Esophagus squamous epithelium (tissue), 4 donors: ENCODE measurements at regions not wholly inside any gene's neighbourhood (a gene's known extent, or its start where the extent isn't known, plus 50 kb on each side); places are given as distances from the start of the nearest gene placed in this dataset.

Experiments used
- POLR2A ChIP-seq, 4 donors: fragments of 450-650 bp; IDR thresholded peaks; one replicate each; pipeline ENCODE4 v1.6.1; 2017; ENCODE audit warnings: antibody characterized with exemption in 4 of 4, mild to moderate bottlenecking in 4 of 4, moderate library complexity in 3 of 4
- TF ChIP-seq, protein P1 (sequence below), 6 experiments: fragments of 450-650 bp in 4 of 6; fragments of 200-600 bp in 2 of 6; sonication (generic) in 2 of 6; IDR thresholded peaks; one replicate each; pipeline ENCODE4 v1.5.1; 2016 to 2019; ENCODE audit warnings: antibody characterized with exemption in 6 of 6, mild to moderate bottlenecking in 4 of 6, moderate library complexity in 4 of 6

DNA sequence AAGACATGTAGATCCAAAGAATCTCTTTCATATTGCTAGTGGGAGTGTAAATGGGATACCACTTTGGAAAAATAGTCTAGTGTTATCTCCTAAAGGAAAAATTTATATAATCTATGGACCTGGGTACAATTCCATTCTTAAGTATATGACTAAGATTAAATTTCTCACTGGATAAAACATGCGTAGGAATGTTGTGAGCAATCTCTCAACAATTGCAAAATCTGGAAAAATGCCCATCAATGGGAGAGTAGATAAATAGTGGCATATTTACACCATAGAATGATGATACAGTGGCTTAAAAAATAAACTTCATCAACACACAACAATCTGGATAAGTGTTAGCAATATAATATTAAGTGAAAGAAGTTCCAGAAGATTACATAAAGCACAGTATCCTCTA is 469.5 kb downstream of the MAN2A1 start:
- TF ChIP-seq, protein P1, sequence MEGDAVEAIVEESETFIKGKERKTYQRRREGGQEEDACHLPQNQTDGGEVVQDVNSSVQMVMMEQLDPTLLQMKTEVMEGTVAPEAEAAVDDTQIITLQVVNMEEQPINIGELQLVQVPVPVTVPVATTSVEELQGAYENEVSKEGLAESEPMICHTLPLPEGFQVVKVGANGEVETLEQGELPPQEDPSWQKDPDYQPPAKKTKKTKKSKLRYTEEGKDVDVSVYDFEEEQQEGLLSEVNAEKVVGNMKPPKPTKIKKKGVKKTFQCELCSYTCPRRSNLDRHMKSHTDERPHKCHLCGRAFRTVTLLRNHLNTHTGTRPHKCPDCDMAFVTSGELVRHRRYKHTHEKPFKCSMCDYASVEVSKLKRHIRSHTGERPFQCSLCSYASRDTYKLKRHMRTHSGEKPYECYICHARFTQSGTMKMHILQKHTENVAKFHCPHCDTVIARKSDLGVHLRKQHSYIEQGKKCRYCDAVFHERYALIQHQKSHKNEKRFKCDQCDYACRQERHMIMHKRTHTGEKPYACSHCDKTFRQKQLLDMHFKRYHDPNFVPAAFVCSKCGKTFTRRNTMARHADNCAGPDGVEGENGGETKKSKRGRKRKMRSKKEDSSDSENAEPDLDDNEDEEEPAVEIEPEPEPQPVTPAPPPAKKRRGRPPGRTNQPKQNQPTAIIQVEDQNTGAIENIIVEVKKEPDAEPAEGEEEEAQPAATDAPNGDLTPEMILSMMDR (IDR thresholded peaks at IDR 0.05) = no peak
- no peak for TF ChIP-seq POLR2A (IDR thresholded peaks at IDR 0.05)
